Adrenal gland (tissue), 9 donors: ENCODE measurements at regions not wholly inside any gene's neighbourhood (a gene's known extent, or its start where the extent isn't known, plus 50 kb on each side); places are given as distances from the start of the nearest gene placed in this dataset.
"Not testable (repeated sequence)": the region's sequence is repeated elsewhere in the genome, so short reads cannot be mapped to it uniquely, and the experiment has no call there.

Experiments used
- DNase-seq, 7 donors: peaks; one replicate each; pipeline ENCODE4 v3.0.0-alpha.2; 2019 to 2020
- H3K27ac ChIP-seq, 5 donors: fragments of 200-600 bp; sonication (generic) in 4 of 5; 1 replicate in 3 of 5; 2 replicates in 2 of 5; pipeline versions ENCODE4 v1.5.1 to v1.8.0; 2016 to 2020; ENCODE audit warnings: mild to moderate bottlenecking in 1 of 5
- H3K27me3 ChIP-seq: fragments of 200-600 bp; 2 replicates; pipeline ENCODE4 v1.8.0; 2021
- H3K36me3 ChIP-seq, 2 donors: fragments of 200-600 bp; replicated peaks in 1 of 2; 1 replicate in 1 of 2; 2 replicates in 1 of 2; pipeline versions ENCODE4 v1.5.1 to v1.8.0; 2018 to 2022
- H3K4me1 ChIP-seq, 2 donors: fragments of 200-600 bp; replicated peaks in 1 of 2; 1 replicate in 1 of 2; 2 replicates in 1 of 2; pipeline versions ENCODE4 v1.5.1 to v1.8.0; 2018 to 2021
- H3K4me3 ChIP-seq, 4 donors: fragments of 200-600 bp; sonication (generic) in 3 of 4; one replicate each; pipeline ENCODE4 v1.5.1; 2016 to 2018
- H3K9me3 ChIP-seq, 3 donors: fragments of 200-600 bp; sonication (generic) in 1 of 3; replicated peaks in 1 of 3; 1 replicate in 2 of 3; 2 replicates in 1 of 3; pipeline versions ENCODE4 v1.5.1 to v1.8.0; 2016 to 2021
- CTCF ChIP-seq, 6 experiments: fragments of 450-650 bp in 4 of 6; fragments of 200-600 bp in 2 of 6; sonication (generic) in 1 of 6; IDR thresholded peaks; 1 replicate in 5 of 6; 2 replicates in 1 of 6; pipeline versions ENCODE4 v1.5.1 to v1.8.0; 2016 to 2021; ENCODE audit warnings: antibody characterized with exemption in 6 of 6, mild to moderate bottlenecking in 2 of 6, moderate library complexity in 1 of 6
- POLR2A ChIP-seq, 2 donors: fragments of 450-650 bp; IDR thresholded peaks; one replicate each; pipeline ENCODE4 v1.6.1; 2017; ENCODE audit warnings: antibody characterized with exemption in 2 of 2, mild to moderate bottlenecking in 2 of 2, moderate library complexity in 1 of 2
- WGBS, 4 donors: extraction: QIAGEN DNeasy Blood & Tissue Kit in 2 of 4; methylation state at CpG; one replicate each; pipeline versions ENCODE4 v1.1.5 to v1.1.7; 2013 to 2017; 5-methylcytosine and 5-hydroxymethylcytosine counted together
- intact Hi-C, 2 donors: fragments of 100-400 bp; cut with DNase I; formaldehyde crosslinking; loops; one replicate each; pipeline versions ENCODE4 v1.14.1 to v1.15.0; 2022 to 2023
- donor health status: healthy with polysubstance abuse.
- donor health status: Bipolar disorder and iron deficiency.
- donor health status: DM: yes; HTN: yes; CAD: no.
- donor health status: DM: no; HTN: no; CAD: no.
- donor health status: DM: no; HTN: no; CAD: no.

- no peaks in the 10 kb centered on the region for H3K9me3 ChIP-seq
- H3K27ac ChIP-seq = no peak overlapping the region
- DNase-seq = no peak
- no peaks in the 10 kb centered on the region for H3K36me3 ChIP-seq
- TF ChIP-seq POLR2A (IDR thresholded peaks at IDR 0.05) = no peak
- no peak for TF ChIP-seq CTCF (IDR thresholded peaks at IDR 0.05)
- no peaks in the 10 kb centered on the region for H3K27me3 ChIP-seq
- 42 to 69% (median 53%) methylated on average over 2 of the region's 2 CpGs for WGBS, 4 donors
- intact Hi-C loops = no loop called here
- H3K4me1 ChIP-seq = no peaks in the 10 kb centered on the region
- no peak overlapping the region for H3K4me3 ChIP-seq
These were observed 319.1 kb upstream of the PCDH18 start for GRCh38 chr4:137851435-137851834.

- DNase-seq, H3K27ac ChIP-seq, H3K36me3 ChIP-seq, intact Hi-C loops, H3K4me1 ChIP-seq, H3K27me3 ChIP-seq, H3K4me3 ChIP-seq, H3K9me3 ChIP-seq: not testable (repeated sequence)
These were observed 295.7 kb upstream of the PCDH18 start for GRCh38 chr4:137827945-137828344.

GRCh38 chr4:137825505-137825904 lies 293.2 kb upstream of the PCDH18 start:
- H3K4me1 ChIP-seq = no peaks in the 10 kb centered on the region
- H3K36me3 ChIP-seq = no peaks in the 10 kb centered on the region
- intact Hi-C loops = no loop called here
- no peak overlapping the region for H3K4me3 ChIP-seq
- H3K9me3 ChIP-seq = no peaks in the 10 kb centered on the region
- no peak for TF ChIP-seq POLR2A (IDR thresholded peaks at IDR 0.05)
- H3K27ac ChIP-seq = no peak overlapping the region
- no peaks in the 10 kb centered on the region for H3K27me3 ChIP-seq
- WGBS, 4 donors = 70 to 92% (median 76%) methylated on average over 1 of the region's 1 CpG
- no peak for DNase-seq

- Histone ChIP-seq H3K9me3 (no peaks in the 10 kb centered on the region), H3K4me3 (no peak overlapping the region), H3K36me3 (no peaks in the 10 kb centered on the region), H3K27me3 (no peaks in the 10 kb centered on the region), H3K4me1 (no peaks in the 10 kb centered on the region), H3K27ac (no peak overlapping the region)
- no peak for DNase-seq
- no peak for TF ChIP-seq CTCF (IDR thresholded peaks at IDR 0.05)
- TF ChIP-seq POLR2A (IDR thresholded peaks at IDR 0.05) = no peak
- 61 to 77% (median 71%) methylated on average over 2 of the region's 2 CpGs for WGBS, 4 donors
- intact Hi-C loops = no loop called here
These were observed 290.7 kb upstream of the PCDH18 start for GRCh38 chr4:137823007-137823406.

- 78 to 93% (median 92%) methylated on average over 1 of the region's 1 CpG for WGBS, 4 donors
- Histone ChIP-seq H3K4me1 (no peaks in the 10 kb centered on the region), H3K9me3 (no peaks in the 10 kb centered on the region), H3K27me3 (no peaks in the 10 kb centered on the region), H3K36me3 (no peaks in the 10 kb centered on the region), H3K4me3 (no peak overlapping the region), H3K27ac (no peak overlapping the region)
- TF ChIP-seq CTCF (IDR thresholded peaks at IDR 0.05) = peak in 3 of 6 experiments; percentile 17 to 34 (median 22)
- TF ChIP-seq POLR2A (IDR thresholded peaks at IDR 0.05) = no peak
- peak in 1 of 7 donors; percentile 6 for DNase-seq
- intact Hi-C loops = no loop called here
These were observed 287.7 kb upstream of the PCDH18 start for GRCh38 chr4:137819964-137820383.
